GM23338 (cell line): ENCODE measurements at regions not wholly inside any gene's neighbourhood (a gene's known extent, or its start where the extent isn't known, plus 50 kb on each side); places are given as distances from the start of the nearest gene placed in this dataset.

Source experiments
- ATAC-seq: fragments of 200-7000 bp; cut with Tn5 transposase; 3 replicates; pipeline ENCODE4 v1.9.1; 2020
- DNase-seq: peaks from one replicate; pipeline ENCODE4 v3.0.0-alpha.2; 2015; ENCODE audit warnings: low spot score
- H2AFZ ChIP-seq: fragments of 200-600 bp; sonication (generic); 2 replicates; pipeline ENCODE4 v1.8.0; 2016; ENCODE audit warnings: antibody characterized with exemption, mild to moderate bottlenecking, moderate library complexity
- H3F3A ChIP-seq: fragments of 200-600 bp; sonication (generic); replicated peaks from 2 replicates; pipeline ENCODE4 v1.8.0; 2017; ENCODE audit warnings: antibody characterized with exemption, mixed run types, low read depth
- H3K27ac ChIP-seq: fragments of 200-600 bp; sonication (generic); 2 replicates; pipeline ENCODE4 v1.6.1; 2016; ENCODE audit warnings: low read depth
- H3K27me3 ChIP-seq: fragments of 200-600 bp; sonication (generic); 2 replicates; pipeline ENCODE4 v1.8.0; 2016; ENCODE audit warnings: mild to moderate bottlenecking, mixed run types, moderate library complexity; ENCODE audit not compliant: insufficient read depth
- H3K36me3 ChIP-seq: fragments of 200-600 bp; sonication (generic); 2 replicates; pipeline ENCODE4 v1.8.0; 2016; ENCODE audit warnings: mild to moderate bottlenecking; ENCODE audit not compliant: insufficient read depth
- H3K4me1 ChIP-seq: fragments of 200-600 bp; sonication (generic); 2 replicates; pipeline ENCODE4 v1.8.0; 2016; ENCODE audit warnings: mild to moderate bottlenecking, moderate library complexity; ENCODE audit not compliant: insufficient read depth
- H3K4me2 ChIP-seq: fragments of 200-600 bp; sonication (generic); 2 replicates; pipeline ENCODE4 v1.7.1; 2017; ENCODE audit warnings: mixed run types
- H3K4me3 ChIP-seq: fragments of 200-600 bp; sonication (generic); 2 replicates; pipeline ENCODE4 v1.6.1; 2016; ENCODE audit warnings: mixed run types
- H3K79me2 ChIP-seq: fragments of 200-600 bp; sonication (generic); replicated peaks from 2 replicates; pipeline ENCODE4 v1.8.0; 2017; ENCODE audit warnings: mild to moderate bottlenecking; ENCODE audit not compliant: insufficient read depth
- H3K9me2 ChIP-seq: fragments of 200-600 bp; sonication (generic); 2 replicates; pipeline ENCODE4 v1.8.0; 2017; ENCODE audit not compliant: insufficient read depth
- H4K20me1 ChIP-seq: fragments of 200-600 bp; sonication (generic); replicated peaks from 2 replicates; pipeline ENCODE4 v1.8.0; 2017; ENCODE audit warnings: mild to moderate bottlenecking; ENCODE audit not compliant: insufficient read depth
- H3K27ac Mint-ChIP-seq: 2 replicates; pipeline ENCODE4 v1.8.0; 2020; ENCODE audit warnings: inconsistent platforms, mild to moderate bottlenecking, moderate library complexity, mixed read lengths
- H3K27me3 Mint-ChIP-seq: 3 replicates; pipeline ENCODE4 v1.8.0; 2022; ENCODE audit warnings: low read depth, mild to moderate bottlenecking, moderate library complexity, mixed read lengths, inconsistent platforms; ENCODE audit not compliant: insufficient read depth, poor library complexity
- H3K36me3 Mint-ChIP-seq: 3 replicates; pipeline ENCODE4 v1.8.0; 2021; ENCODE audit warnings: low read depth, mild to moderate bottlenecking, inconsistent platforms, moderate library complexity, mixed read lengths
- H3K4me1 Mint-ChIP-seq: 3 replicates; pipeline ENCODE4 v1.8.0; 2020; ENCODE audit warnings: mild to moderate bottlenecking, inconsistent platforms, mixed read lengths
- H3K4me3 Mint-ChIP-seq: 3 replicates; pipeline ENCODE4 v1.8.0; 2021; ENCODE audit warnings: moderate library complexity, mild to moderate bottlenecking, inconsistent platforms, mixed read lengths
- H3K9me3 Mint-ChIP-seq: 3 replicates; pipeline ENCODE4 v1.8.0; 2020; ENCODE audit warnings: moderate library complexity, mild to moderate bottlenecking, inconsistent platforms, mixed read lengths
- CREB1 ChIP-seq: fragments of 250-450 bp; sonication (Bioruptor Pico); IDR thresholded peaks from 2 replicates; pipeline ENCODE4 v1.5.0; 2020; ENCODE audit warnings: low read depth, mild to moderate bottlenecking, moderate library complexity
- EZH2 ChIP-seq: fragments of 200-600 bp; sonication (generic); IDR thresholded peaks from one replicate; pipeline ENCODE4 v1.8.0; 2017; ENCODE audit warnings: antibody characterized with exemption, mild to moderate bottlenecking, low read depth; ENCODE audit not compliant: unreplicated experiment
- EZH2phosphoT487 ChIP-seq: fragments of 200-600 bp; sonication (generic); IDR thresholded peaks from one replicate; pipeline ENCODE4 v1.8.1; 2018; ENCODE audit warnings: antibody characterized with exemption; ENCODE audit not compliant: unreplicated experiment
- JUNB ChIP-seq: IDR thresholded peaks from one replicate; pipeline ENCODE4 v1.6.1; 2016; ENCODE audit warnings: antibody characterized with exemption; ENCODE audit not compliant: unreplicated experiment
- NANOG ChIP-seq: IDR thresholded peaks from 2 replicates; pipeline ENCODE4 v1.6.1; 2016; ENCODE audit warnings: antibody characterized with exemption, borderline replicate concordance
- POLR2AphosphoS5 ChIP-seq: IDR thresholded peaks from 2 replicates; pipeline ENCODE4 v1.6.1; 2016; ENCODE audit warnings: antibody characterized with exemption, low read depth
- STAT1 ChIP-seq: IDR thresholded peaks from one replicate; pipeline ENCODE4 v1.6.1; 2016; ENCODE audit warnings: antibody characterized with exemption; ENCODE audit not compliant: unreplicated experiment
- ZNF114 ChIP-seq: fragments of 250-450 bp; sonication (Bioruptor Pico); IDR thresholded peaks from 2 replicates; pipeline ENCODE4 v1.5.0; 2020; ENCODE audit warnings: mild to moderate bottlenecking, moderate library complexity
- ZNF331 ChIP-seq: fragments of 250-450 bp; sonication (Bioruptor Pico); IDR thresholded peaks from 2 replicates; pipeline ENCODE4 v1.5.0; 2020; ENCODE audit warnings: low read depth, mild to moderate bottlenecking, moderate library complexity
- TF ChIP-seq, protein P1 (sequence below): IDR thresholded peaks from one replicate; pipeline ENCODE4 v1.6.1; 2018; ENCODE audit warnings: antibody characterized with exemption; ENCODE audit not compliant: unreplicated experiment
- TF ChIP-seq, protein P2 (sequence below), 2 experiments: fragments of 200-600 bp in 1 of 2; sonication (generic) in 1 of 2; conservative IDR thresholded peaks; 2 replicates each; pipeline versions ENCODE4 v1.5.1 to v1.6.1; 2016 to 2017; ENCODE audit warnings: antibody characterized with exemption in 2 of 2, low read depth in 2 of 2, mild to moderate bottlenecking in 2 of 2, moderate library complexity in 1 of 2
- TF ChIP-seq, protein P3 (sequence below): fragments of 250-450 bp; sonication (Bioruptor Pico); IDR thresholded peaks from 2 replicates; pipeline ENCODE4 v1.5.0; 2020; ENCODE audit warnings: mild to moderate bottlenecking, moderate library complexity
- TF ChIP-seq, protein P4 (sequence below): IDR thresholded peaks from 2 replicates; pipeline ENCODE4 v1.6.1; 2016; ENCODE audit warnings: antibody characterized with exemption

DNA sequence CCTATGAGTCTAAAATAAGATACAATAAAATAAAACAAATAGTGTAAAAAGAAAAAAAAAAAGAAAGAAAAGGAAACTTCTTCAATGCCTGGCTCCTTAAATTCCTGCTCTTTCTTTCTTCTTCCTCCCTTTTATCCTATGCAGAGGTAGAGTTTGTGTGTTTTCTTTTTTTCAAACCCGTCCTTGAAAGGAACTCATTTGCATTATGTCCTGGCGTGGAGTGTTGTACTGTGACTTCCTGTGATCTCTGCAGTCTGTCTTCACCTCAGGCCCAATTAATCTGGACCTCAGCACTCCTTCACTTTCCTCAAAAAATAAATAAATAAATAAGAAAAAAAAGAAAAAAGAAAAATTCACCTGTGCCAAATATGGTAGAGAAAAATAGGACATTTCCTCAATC, 541.9 kb upstream of the SPTLC3 start:
- peaks cover 14% of the 10 kb centered on the region; the same call in 2 of the 3 replicates for H3K4me1 Mint-ChIP-seq
- Histone ChIP-seq H2AFZ (no peak overlapping the region), H3K4me2 (0 out of 2 replicates have a peak overlapping the region, but pooled peaks have one; percentile 17), H3K79me2 (no peaks in the 10 kb centered on the region), H3F3A (no peaks in the 10 kb centered on the region), H4K20me1 (no peaks in the 10 kb centered on the region), H3K27me3 (no peaks in the 10 kb centered on the region), H3K9me2 (no peaks in the 10 kb centered on the region; the same call in 1 of the 2 replicates), H3K4me1 (peaks cover 14% of the 10 kb centered on the region), H3K4me3 (no peak overlapping the region), H3K27ac (no peak overlapping the region), H3K36me3 (no peaks in the 10 kb centered on the region)
- H3K9me3 Mint-ChIP-seq, result no peaks in the 10 kb centered on the region
- H3K36me3 Mint-ChIP-seq, result 0 out of 3 replicates have a peak, but pooled peaks cover 2% of the 10 kb centered on the region
- ATAC-seq, result peak; percentile 57; the same call in 2 of the 3 replicates
- H3K4me3 Mint-ChIP-seq, result no peak overlapping the region
- peak; percentile 37 for DNase-seq
- TF ChIP-seq NANOG (no peak), STAT1 (no peak), JUNB (no peak), EZH2 (no peak), CREB1 (no peak), ZNF114 (no peak), POLR2AphosphoS5 (no peak), EZH2phosphoT487 (no peak), ZNF331 (CRISPR knock-in tag) (no peak)
- TF ChIP-seq, protein P1, sequence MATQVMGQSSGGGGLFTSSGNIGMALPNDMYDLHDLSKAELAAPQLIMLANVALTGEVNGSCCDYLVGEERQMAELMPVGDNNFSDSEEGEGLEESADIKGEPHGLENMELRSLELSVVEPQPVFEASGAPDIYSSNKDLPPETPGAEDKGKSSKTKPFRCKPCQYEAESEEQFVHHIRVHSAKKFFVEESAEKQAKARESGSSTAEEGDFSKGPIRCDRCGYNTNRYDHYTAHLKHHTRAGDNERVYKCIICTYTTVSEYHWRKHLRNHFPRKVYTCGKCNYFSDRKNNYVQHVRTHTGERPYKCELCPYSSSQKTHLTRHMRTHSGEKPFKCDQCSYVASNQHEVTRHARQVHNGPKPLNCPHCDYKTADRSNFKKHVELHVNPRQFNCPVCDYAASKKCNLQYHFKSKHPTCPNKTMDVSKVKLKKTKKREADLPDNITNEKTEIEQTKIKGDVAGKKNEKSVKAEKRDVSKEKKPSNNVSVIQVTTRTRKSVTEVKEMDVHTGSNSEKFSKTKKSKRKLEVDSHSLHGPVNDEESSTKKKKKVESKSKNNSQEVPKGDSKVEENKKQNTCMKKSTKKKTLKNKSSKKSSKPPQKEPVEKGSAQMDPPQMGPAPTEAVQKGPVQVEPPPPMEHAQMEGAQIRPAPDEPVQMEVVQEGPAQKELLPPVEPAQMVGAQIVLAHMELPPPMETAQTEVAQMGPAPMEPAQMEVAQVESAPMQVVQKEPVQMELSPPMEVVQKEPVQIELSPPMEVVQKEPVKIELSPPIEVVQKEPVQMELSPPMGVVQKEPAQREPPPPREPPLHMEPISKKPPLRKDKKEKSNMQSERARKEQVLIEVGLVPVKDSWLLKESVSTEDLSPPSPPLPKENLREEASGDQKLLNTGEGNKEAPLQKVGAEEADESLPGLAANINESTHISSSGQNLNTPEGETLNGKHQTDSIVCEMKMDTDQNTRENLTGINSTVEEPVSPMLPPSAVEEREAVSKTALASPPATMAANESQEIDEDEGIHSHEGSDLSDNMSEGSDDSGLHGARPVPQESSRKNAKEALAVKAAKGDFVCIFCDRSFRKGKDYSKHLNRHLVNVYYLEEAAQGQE, result no peak
- TF ChIP-seq, protein P2, sequence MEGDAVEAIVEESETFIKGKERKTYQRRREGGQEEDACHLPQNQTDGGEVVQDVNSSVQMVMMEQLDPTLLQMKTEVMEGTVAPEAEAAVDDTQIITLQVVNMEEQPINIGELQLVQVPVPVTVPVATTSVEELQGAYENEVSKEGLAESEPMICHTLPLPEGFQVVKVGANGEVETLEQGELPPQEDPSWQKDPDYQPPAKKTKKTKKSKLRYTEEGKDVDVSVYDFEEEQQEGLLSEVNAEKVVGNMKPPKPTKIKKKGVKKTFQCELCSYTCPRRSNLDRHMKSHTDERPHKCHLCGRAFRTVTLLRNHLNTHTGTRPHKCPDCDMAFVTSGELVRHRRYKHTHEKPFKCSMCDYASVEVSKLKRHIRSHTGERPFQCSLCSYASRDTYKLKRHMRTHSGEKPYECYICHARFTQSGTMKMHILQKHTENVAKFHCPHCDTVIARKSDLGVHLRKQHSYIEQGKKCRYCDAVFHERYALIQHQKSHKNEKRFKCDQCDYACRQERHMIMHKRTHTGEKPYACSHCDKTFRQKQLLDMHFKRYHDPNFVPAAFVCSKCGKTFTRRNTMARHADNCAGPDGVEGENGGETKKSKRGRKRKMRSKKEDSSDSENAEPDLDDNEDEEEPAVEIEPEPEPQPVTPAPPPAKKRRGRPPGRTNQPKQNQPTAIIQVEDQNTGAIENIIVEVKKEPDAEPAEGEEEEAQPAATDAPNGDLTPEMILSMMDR (conservative IDR thresholded peaks at IDR 0.05; ENCODE audit: low read depth in 2 of 2), result no peak
- TF ChIP-seq, protein P3, sequence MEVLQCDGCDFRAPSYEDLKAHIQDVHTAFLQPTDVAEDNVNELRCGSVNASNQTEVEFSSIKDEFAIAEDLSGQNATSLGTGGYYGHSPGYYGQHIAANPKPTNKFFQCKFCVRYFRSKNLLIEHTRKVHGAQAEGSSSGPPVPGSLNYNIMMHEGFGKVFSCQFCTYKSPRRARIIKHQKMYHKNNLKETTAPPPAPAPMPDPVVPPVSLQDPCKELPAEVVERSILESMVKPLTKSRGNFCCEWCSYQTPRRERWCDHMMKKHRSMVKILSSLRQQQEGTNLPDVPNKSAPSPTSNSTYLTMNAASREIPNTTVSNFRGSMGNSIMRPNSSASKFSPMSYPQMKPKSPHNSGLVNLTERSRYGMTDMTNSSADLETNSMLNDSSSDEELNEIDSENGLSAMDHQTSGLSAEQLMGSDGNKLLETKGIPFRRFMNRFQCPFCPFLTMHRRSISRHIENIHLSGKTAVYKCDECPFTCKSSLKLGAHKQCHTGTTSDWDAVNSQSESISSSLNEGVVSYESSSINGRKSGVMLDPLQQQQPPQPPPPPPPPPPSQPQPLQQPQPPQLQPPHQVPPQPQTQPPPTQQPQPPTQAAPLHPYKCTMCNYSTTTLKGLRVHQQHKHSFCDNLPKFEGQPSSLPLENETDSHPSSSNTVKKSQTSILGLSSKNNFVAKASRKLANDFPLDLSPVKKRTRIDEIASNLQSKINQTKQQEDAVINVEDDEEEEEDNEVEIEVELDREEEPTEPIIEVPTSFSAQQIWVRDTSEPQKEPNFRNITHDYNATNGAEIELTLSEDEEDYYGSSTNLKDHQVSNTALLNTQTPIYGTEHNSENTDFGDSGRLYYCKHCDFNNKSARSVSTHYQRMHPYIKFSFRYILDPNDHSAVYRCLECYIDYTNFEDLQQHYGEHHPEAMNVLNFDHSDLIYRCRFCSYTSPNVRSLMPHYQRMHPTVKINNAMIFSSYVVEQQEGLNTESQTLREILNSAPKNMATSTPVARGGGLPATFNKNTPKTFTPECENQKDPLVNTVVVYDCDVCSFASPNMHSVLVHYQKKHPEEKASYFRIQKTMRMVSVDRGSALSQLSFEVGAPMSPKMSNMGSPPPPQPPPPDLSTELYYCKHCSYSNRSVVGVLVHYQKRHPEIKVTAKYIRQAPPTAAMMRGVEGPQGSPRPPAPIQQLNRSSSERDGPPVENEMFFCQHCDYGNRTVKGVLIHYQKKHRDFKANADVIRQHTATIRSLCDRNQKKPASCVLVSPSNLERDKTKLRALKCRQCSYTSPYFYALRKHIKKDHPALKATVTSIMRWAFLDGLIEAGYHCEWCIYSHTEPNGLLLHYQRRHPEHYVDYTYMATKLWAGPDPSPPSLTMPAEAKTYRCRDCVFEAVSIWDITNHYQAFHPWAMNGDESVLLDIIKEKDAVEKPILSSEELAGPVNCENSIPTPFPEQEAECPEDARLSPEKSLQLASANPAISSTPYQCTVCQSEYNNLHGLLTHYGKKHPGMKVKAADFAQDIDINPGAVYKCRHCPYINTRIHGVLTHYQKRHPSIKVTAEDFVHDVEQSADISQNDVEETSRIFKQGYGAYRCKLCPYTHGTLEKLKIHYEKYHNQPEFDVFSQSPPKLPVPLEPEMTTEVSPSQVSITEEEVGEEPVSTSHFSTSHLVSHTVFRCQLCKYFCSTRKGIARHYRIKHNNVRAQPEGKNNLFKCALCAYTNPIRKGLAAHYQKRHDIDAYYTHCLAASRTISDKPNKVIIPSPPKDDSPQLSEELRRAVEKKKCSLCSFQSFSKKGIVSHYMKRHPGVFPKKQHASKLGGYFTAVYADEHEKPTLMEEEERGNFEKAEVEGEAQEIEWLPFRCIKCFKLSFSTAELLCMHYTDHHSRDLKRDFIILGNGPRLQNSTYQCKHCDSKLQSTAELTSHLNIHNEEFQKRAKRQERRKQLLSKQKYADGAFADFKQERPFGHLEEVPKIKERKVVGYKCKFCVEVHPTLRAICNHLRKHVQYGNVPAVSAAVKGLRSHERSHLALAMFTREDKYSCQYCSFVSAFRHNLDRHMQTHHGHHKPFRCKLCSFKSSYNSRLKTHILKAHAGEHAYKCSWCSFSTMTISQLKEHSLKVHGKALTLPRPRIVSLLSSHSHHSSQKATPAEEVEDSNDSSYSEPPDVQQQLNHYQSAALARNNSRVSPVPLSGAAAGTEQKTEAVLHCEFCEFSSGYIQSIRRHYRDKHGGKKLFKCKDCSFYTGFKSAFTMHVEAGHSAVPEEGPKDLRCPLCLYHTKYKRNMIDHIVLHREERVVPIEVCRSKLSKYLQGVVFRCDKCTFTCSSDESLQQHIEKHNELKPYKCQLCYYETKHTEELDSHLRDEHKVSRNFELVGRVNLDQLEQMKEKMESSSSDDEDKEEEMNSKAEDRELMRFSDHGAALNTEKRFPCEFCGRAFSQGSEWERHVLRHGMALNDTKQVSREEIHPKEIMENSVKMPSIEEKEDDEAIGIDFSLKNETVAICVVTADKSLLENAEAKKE (CRISPR knock-in tag), result no peak
- TF ChIP-seq, protein P4, sequence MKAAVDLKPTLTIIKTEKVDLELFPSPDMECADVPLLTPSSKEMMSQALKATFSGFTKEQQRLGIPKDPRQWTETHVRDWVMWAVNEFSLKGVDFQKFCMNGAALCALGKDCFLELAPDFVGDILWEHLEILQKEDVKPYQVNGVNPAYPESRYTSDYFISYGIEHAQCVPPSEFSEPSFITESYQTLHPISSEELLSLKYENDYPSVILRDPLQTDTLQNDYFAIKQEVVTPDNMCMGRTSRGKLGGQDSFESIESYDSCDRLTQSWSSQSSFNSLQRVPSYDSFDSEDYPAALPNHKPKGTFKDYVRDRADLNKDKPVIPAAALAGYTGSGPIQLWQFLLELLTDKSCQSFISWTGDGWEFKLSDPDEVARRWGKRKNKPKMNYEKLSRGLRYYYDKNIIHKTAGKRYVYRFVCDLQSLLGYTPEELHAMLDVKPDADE, result no peak
- H3K27me3 Mint-ChIP-seq, result peaks cover 4% of the 10 kb centered on the region
- no peak overlapping the region for H3K27ac Mint-ChIP-seq
